ENCODE measurements at regions not wholly inside any gene's neighbourhood (a gene's known extent, or its start where the extent isn't known, plus 50 kb on each side); places are given as distances from the start of the nearest gene placed in this dataset.

DNA sequence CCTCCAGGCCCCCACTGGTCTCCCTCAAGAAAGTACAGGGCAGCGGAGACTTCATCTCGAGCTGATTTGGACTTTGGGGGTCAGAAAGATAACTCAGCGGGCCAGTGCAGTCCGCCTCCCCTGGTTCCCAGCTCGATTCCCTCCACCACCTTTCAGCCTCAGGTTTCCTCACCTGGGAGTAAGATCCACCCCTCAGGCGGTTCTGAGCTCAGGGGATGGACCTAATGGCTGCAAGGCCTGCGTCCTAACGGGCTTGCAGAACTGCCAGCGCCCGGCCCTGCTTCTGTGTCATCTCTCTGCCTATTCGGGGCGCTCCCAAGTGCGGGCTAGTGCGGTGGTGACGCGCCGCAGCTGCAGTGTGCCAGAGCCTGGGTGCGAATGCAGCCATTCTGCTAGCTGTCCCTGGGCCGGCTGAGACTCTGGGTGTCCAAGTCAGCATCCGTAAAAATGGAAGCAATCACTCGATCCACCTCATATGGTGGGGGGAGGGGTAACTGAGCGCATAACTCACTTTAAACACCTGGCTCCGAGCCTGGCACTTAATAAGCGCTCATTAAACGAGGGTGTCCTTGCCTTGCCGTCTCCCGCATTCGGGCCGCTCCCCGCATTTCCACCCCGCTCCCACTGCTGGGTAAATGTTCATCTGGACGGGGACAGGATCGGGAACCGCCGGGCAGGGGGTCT lies 129.6 kb upstream of the LHX1 start:
- H3K36me3 ChIP-seq (ENCODE audit: control insufficient read depth in 2 of 2, insufficient read depth in 1 of 2, low read length in 2 of 2): no peaks in the 10 kb centered on the region
- no peak overlapping the region for H3K27ac ChIP-seq (ENCODE audit: extremely low read depth, low read depth, low read length)
- H3K9me3 ChIP-seq (ENCODE audit: control insufficient read depth, insufficient read depth, low read depth, low read length): no peaks in the 10 kb centered on the region
- TF ChIP-seq ZBTB20 (tag by site-specific recombination; IDR thresholded peaks at IDR 0.05) (no peak), ZNF776 (tag by site-specific recombination; IDR thresholded peaks at IDR 0.05; ENCODE audit: borderline replicate concordance) (no peak), ZNF473 (tag by site-specific recombination; IDR thresholded peaks at IDR 0.05) (no peak), KLF17 (tag by site-specific recombination; IDR thresholded peaks at IDR 0.05) (no peak), ZNF549 (tag by site-specific recombination; IDR thresholded peaks at IDR 0.05) (no peak), ZNF10 (tag by site-specific recombination; IDR thresholded peaks at IDR 0.05) (no peak), BCL11B (tag by site-specific recombination; IDR thresholded peaks at IDR 0.05; ENCODE audit: low read depth) (no peak), ZNF426 (tag by site-specific recombination; IDR thresholded peaks at IDR 0.05) (no peak), ZFP69B (tag by site-specific recombination; IDR thresholded peaks at IDR 0.05) (no peak), ZNF596 (tag by site-specific recombination; IDR thresholded peaks at IDR 0.05) (no peak), SP3 (tag by site-specific recombination; IDR thresholded peaks at IDR 0.05) (no peak), TRIM28 (IDR thresholded peaks at IDR 0.05; ENCODE audit: borderline replicate concordance, low read length) (no peak), ZNF19 (tag by site-specific recombination; IDR thresholded peaks at IDR 0.05; ENCODE audit: low read depth) (no peak), ZNF416 (tag by site-specific recombination; IDR thresholded peaks at IDR 0.05) (no peak), ZNF629 (tag by site-specific recombination; IDR thresholded peaks at IDR 0.05) (no peak), ZNF707 (tag by site-specific recombination; IDR thresholded peaks at IDR 0.05) (no peak)
- TF ChIP-seq, protein P1, sequence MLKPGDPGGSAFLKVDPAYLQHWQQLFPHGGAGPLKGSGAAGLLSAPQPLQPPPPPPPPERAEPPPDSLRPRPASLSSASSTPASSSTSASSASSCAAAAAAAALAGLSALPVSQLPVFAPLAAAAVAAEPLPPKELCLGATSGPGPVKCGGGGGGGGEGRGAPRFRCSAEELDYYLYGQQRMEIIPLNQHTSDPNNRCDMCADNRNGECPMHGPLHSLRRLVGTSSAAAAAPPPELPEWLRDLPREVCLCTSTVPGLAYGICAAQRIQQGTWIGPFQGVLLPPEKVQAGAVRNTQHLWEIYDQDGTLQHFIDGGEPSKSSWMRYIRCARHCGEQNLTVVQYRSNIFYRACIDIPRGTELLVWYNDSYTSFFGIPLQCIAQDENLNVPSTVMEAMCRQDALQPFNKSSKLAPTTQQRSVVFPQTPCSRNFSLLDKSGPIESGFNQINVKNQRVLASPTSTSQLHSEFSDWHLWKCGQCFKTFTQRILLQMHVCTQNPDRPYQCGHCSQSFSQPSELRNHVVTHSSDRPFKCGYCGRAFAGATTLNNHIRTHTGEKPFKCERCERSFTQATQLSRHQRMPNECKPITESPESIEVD (tag by site-specific recombination; IDR thresholded peaks at IDR 0.05): no peak
- TF ChIP-seq, protein P2, sequence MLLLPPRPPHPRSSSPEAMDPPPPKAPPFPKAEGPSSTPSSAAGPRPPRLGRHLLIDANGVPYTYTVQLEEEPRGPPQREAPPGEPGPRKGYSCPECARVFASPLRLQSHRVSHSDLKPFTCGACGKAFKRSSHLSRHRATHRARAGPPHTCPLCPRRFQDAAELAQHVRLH (tag by site-specific recombination; IDR thresholded peaks at IDR 0.05): no peak
- TF ChIP-seq, protein P3, sequence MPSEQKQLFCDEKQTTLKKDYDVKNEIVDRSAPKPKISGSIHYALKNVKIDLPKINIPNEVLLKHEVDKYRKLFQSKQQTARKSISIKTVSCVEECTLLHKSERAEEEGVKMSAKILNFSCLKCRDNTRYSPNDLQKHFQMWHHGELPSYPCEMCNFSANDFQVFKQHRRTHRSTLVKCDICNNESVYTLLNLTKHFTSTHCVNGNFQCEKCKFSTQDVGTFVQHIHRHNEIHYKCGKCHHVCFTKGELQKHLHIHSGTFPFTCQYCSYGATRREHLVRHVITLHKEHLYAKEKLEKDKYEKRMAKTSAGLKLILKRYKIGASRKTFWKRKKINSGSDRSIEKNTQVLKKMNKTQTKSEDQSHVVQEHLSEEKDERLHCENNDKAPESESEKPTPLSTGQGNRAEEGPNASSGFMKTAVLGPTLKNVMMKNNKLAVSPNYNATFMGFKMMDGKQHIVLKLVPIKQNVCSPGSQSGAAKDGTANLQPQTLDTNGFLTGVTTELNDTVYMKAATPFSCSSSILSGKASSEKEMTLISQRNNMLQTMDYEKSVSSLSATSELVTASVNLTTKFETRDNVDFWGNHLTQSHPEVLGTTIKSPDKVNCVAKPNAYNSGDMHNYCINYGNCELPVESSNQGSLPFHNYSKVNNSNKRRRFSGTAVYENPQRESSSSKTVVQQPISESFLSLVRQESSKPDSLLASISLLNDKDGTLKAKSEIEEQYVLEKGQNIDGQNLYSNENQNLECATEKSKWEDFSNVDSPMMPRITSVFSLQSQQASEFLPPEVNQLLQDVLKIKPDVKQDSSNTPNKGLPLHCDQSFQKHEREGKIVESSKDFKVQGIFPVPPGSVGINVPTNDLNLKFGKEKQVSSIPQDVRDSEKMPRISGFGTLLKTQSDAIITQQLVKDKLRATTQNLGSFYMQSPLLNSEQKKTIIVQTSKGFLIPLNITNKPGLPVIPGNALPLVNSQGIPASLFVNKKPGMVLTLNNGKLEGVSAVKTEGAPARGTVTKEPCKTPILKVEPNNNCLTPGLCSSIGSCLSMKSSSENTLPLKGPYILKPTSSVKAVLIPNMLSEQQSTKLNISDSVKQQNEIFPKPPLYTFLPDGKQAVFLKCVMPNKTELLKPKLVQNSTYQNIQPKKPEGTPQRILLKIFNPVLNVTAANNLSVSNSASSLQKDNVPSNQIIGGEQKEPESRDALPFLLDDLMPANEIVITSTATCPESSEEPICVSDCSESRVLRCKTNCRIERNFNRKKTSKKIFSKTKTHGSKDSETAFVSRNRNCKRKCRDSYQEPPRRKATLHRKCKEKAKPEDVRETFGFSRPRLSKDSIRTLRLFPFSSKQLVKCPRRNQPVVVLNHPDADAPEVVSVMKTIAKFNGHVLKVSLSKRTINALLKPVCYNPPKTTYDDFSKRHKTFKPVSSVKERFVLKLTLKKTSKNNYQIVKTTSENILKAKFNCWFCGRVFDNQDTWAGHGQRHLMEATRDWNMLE (tag by site-specific recombination; conservative IDR thresholded peaks at IDR 0.05; ENCODE audit: low read depth): no peak
- no peak overlapping the region for H3K4me3 ChIP-seq (ENCODE audit: low read depth, low read length)
- POLR2A ChIA-PET: no interaction called here
- no peaks in the 10 kb centered on the region for H3K4me1 ChIP-seq (ENCODE audit: control insufficient read depth, insufficient read depth, low read length)
- CTCF ChIA-PET: interaction anchor here (0.6 kb wide), 1 partner anchor 560 kb away, joined by 3 read pairs; no protein-coding TSS in a partner anchor

Data from HEK293 (cell line).